Right atrium auricular region (tissue), 2 donors: ENCODE measurements at regions not wholly inside any gene's neighbourhood (a gene's known extent, or its start where the extent isn't known, plus 50 kb on each side); places are given as distances from the start of the nearest gene placed in this dataset.

Experiments
- DNase-seq: peaks from one replicate; pipeline ENCODE4 v3.0.0-alpha.2; 2019; ENCODE audit warnings: low spot score
- H3K27ac ChIP-seq, 2 donors: fragments of 200-600 bp; sonication (generic); 1 replicate in 1 of 2; 2 replicates in 1 of 2; pipeline ENCODE4 v1.5.1; 2016 to 2019
- H3K27me3 ChIP-seq, 2 donors: fragments of 200-600 bp; sonication (generic); one replicate each; pipeline versions ENCODE4 v1.5.1 to v1.6.0; 2017 to 2019
- H3K36me3 ChIP-seq: fragments of 200-600 bp; sonication (generic); one replicate; pipeline ENCODE4 v1.5.1; 2016
- H3K4me1 ChIP-seq, 2 donors: fragments of 200-600 bp; sonication (generic); one replicate each; pipeline versions ENCODE4 v1.5.1 to v1.6.0; 2017 to 2019
- H3K4me3 ChIP-seq, 2 donors: fragments of 200-600 bp; sonication (generic); 1 replicate in 1 of 2; 2 replicates in 1 of 2; pipeline ENCODE4 v1.5.1; 2017 to 2019; ENCODE audit warnings: mild to moderate bottlenecking in 1 of 2, moderate library complexity in 1 of 2
- H3K9me3 ChIP-seq, 2 donors: fragments of 200-600 bp; sonication (generic); one replicate each; pipeline ENCODE4 v1.5.1; 2019
- TF ChIP-seq, protein P1 (sequence below), 2 donors: fragments of 200-600 bp; sonication (generic); IDR thresholded peaks; one replicate each; pipeline ENCODE4 v1.5.1; 2019; ENCODE audit warnings: antibody characterized with exemption in 2 of 2

DNA sequence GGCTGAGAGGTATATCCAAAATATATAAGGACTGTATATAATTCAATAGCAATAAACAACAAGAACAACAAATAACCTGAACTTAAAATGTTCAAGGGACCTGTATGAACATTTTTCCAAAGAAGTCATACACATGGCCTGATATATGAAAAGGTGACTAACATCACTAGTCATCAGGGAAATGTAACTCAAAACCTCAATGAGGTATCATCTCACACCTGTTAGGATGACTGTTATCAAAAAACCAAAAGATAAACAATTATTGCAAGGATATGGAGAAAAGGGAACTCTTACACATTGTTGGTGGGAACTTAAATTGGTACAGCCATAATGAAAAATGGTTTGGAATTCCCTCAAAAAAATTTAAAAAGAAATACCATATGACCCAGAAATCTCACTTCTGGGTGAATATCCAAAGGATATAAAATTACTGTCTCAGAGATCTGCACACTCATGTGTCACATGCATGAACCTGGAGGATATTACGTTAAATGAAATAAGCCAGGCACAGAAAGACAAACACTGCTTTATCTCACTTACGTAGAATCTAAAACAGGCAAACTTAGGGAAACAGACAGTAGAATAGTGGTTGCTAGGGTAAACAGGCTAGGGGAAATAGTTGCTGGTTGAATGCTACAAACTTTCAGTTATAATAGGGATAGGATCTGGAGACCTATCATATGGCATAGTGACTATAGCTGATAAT lies 334.5 kb upstream of the MMADHC start:
- TF ChIP-seq, protein P1, sequence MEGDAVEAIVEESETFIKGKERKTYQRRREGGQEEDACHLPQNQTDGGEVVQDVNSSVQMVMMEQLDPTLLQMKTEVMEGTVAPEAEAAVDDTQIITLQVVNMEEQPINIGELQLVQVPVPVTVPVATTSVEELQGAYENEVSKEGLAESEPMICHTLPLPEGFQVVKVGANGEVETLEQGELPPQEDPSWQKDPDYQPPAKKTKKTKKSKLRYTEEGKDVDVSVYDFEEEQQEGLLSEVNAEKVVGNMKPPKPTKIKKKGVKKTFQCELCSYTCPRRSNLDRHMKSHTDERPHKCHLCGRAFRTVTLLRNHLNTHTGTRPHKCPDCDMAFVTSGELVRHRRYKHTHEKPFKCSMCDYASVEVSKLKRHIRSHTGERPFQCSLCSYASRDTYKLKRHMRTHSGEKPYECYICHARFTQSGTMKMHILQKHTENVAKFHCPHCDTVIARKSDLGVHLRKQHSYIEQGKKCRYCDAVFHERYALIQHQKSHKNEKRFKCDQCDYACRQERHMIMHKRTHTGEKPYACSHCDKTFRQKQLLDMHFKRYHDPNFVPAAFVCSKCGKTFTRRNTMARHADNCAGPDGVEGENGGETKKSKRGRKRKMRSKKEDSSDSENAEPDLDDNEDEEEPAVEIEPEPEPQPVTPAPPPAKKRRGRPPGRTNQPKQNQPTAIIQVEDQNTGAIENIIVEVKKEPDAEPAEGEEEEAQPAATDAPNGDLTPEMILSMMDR (IDR thresholded peaks at IDR 0.05): no peak
- Histone ChIP-seq H3K4me1 (no peaks in the 10 kb centered on the region), H3K27me3 (no peaks in the 10 kb centered on the region), H3K9me3 (peaks cover 0 to 12% of the 10 kb centered on the region in 2 donors), H3K27ac (no peak overlapping the region), H3K36me3 (no peaks in the 10 kb centered on the region), H3K4me3 (no peak overlapping the region)
- DNase-seq: no peak

DNA sequence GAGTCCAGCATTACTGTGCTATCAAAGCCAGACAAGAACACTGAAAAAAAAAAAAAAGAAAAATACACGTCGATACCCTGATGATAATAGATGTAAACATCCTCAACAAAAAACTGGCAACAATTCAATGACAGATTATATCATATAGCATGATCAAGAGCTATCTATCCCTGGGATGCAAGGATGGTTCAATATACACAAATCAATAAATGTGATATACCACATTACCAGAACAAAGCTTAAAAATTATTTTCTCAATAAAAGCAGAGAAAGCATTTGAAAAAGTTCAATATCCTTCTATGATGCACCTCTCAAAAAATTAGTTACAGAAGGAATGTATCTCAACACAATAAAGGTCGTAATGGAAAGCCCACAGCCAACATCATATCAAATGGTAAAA lies 332.8 kb upstream of the MMADHC start:
- Histone ChIP-seq H3K9me3 (peaks cover 0 to 12% of the 10 kb centered on the region in 2 donors), H3K27me3 (no peaks in the 10 kb centered on the region), H3K36me3 (no peaks in the 10 kb centered on the region), H3K27ac (no peak overlapping the region), H3K4me3 (no peak overlapping the region), H3K4me1 (no peaks in the 10 kb centered on the region)
- no peak for DNase-seq
- TF ChIP-seq, protein P1 (IDR thresholded peaks at IDR 0.05): no peak

DNA sequence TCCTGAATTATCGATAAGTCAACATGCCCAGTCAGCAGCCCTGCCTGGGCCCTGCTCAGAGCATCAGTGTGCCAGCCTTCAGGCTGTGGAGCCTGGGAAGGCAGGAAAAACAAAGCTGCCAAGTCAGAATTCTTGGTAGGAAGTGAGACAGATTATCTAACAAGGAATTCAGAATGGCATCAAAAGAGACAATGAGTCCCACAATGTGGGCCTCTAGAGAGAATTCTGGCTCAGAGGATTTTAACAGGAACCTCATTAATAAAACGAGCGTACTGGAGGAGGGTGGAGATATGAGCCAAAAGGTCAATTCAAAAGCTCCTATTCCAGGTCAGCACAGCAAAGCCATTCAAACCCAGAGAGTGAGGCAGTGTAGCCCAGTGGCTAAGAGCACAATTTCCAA lies 327.6 kb upstream of the MMADHC start:
- no peaks in the 10 kb centered on the region for H3K27me3 ChIP-seq
- H3K36me3 ChIP-seq: no peaks in the 10 kb centered on the region
- H3K4me1 ChIP-seq: no peaks in the 10 kb centered on the region
- DNase-seq: no peak
- H3K9me3 ChIP-seq: peaks cover 0 to 4% of the 10 kb centered on the region in 2 donors
- TF ChIP-seq, protein P1 (IDR thresholded peaks at IDR 0.05): no peak
- H3K4me3 ChIP-seq: no peak overlapping the region
- no peak overlapping the region for H3K27ac ChIP-seq

DNA sequence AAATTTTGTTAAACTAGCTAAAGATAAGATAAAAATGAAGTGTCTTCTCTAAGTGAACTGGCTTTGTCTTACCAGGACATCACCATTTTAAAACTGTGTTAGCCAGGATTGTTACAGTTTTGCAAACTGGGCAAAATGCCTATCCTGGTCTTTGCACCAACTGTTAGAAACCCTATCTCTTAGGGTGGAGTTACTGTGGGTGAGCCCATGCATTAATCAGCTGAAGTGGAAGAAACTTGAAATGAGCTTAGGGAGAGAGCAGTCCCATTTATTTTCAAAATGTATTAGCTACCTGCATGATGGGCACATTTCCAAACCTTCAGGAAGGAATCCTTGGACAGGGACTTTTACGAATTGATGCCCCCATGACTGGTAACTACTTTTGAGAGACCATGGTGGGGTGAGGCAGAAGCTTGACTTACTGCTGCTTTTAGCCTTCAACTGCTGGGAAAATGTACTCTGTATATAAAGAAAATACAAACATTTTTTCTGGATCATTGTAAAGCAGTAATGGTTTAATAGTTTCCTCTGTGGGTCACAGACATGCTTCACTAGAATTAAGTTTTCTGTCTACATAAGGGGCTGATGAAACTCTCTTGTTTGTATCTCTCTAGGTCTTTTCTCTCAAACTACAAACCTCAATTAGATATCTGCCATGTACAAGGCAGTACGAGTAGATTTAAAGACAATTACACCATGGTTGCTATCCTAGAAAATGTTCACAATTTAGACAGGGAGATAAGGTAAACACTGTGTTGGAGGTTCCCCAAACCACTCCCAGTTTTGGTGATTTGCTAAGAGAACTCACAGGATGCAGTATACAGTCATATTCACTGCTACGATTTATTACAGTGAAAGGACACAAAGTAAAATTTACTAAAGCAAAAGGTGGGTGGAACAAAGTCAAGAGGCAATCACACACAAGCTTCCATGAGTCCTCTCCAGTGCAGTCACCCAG lies 321.4 kb upstream of the MMADHC start:
- Histone ChIP-seq H3K4me1 (no peaks in the 10 kb centered on the region), H3K4me3 (no peak overlapping the region), H3K27me3 (no peaks in the 10 kb centered on the region), H3K27ac (no peak overlapping the region), H3K9me3 (no peaks in the 10 kb centered on the region), H3K36me3 (no peaks in the 10 kb centered on the region)
- DNase-seq: no peak
- TF ChIP-seq, protein P1 (IDR thresholded peaks at IDR 0.05): no peak

DNA sequence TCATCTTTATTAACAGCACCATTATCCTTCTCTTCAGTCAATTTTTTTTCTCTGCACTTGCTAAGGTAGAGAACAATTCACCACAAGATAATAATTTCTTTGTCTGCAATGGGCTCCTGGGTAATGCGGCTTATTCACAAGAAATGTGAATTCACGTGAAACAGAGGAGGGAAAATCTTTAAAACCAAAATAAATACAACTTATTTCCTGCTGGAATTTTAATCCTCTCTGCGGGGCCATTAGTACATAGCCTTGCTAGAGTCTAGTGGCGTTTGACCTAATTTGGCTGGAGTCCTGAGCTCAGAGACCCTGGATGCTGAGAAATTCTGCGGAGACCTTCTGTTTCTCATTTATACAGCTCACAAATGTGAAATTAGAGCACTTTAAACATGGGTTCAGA lies 319.3 kb upstream of the MMADHC start:
- Histone ChIP-seq H3K27me3 (no peaks in the 10 kb centered on the region), H3K4me3 (no peak overlapping the region), H3K36me3 (no peaks in the 10 kb centered on the region), H3K4me1 (no peaks in the 10 kb centered on the region), H3K27ac (no peak overlapping the region), H3K9me3 (no peaks in the 10 kb centered on the region)
- DNase-seq: no peak
- TF ChIP-seq, protein P1 (IDR thresholded peaks at IDR 0.05): no peak
